ENCODE measurements at regions not wholly inside any gene's neighbourhood (a gene's known extent, or its start where the extent isn't known, plus 50 kb on each side); places are given as distances from the start of the nearest gene placed in this dataset.

DNA sequence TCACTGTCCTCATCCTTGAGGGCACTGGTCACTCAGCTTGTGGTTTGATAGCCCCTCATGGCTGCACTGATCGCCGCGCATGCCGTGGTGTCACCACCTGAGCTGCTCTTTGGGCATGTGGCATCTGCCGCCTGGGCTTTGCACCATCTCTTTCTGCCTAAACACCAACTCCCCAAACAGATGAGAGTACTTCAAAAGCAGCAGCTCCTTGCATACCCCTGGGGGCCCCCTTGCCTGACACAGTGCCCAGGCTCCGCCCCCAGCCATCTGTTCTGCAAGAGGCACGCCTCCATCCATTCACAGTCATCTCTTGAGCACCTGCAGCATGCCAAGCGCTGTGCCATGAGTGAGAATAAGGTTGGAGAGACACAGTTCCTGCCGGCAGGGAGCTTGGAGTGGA lies 104.5 kb upstream of the B3GAT1 start:
- TF ChIP-seq, protein P1, sequence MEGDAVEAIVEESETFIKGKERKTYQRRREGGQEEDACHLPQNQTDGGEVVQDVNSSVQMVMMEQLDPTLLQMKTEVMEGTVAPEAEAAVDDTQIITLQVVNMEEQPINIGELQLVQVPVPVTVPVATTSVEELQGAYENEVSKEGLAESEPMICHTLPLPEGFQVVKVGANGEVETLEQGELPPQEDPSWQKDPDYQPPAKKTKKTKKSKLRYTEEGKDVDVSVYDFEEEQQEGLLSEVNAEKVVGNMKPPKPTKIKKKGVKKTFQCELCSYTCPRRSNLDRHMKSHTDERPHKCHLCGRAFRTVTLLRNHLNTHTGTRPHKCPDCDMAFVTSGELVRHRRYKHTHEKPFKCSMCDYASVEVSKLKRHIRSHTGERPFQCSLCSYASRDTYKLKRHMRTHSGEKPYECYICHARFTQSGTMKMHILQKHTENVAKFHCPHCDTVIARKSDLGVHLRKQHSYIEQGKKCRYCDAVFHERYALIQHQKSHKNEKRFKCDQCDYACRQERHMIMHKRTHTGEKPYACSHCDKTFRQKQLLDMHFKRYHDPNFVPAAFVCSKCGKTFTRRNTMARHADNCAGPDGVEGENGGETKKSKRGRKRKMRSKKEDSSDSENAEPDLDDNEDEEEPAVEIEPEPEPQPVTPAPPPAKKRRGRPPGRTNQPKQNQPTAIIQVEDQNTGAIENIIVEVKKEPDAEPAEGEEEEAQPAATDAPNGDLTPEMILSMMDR (conservative IDR thresholded peaks at IDR 0.05) = no peak
- no peak for TF ChIP-seq EZH2 (IDR thresholded peaks at IDR 0.05; ENCODE audit: low read depth)
